Upper lobe of left lung (tissue), 6 donors: ENCODE measurements at regions not wholly inside any gene's neighbourhood (a gene's known extent, or its start where the extent isn't known, plus 50 kb on each side); places are given as distances from the start of the nearest gene placed in this dataset.

Experiments
- ATAC-seq, 2 donors: fragments of 200-7000 bp; cut with Tn5 transposase; one replicate each; pipeline ENCODE4 v1.9.1; 2022; ENCODE audit warnings: mild to moderate bottlenecking in 2 of 2, moderate library complexity in 2 of 2; ENCODE audit not compliant: low FRiP score in 2 of 2
- DNase-seq, 2 donors: peaks; one replicate each; pipeline ENCODE4 v3.0.0-alpha.2; 2019 to 2020
- H3K27ac ChIP-seq, 4 donors: fragments of 200-600 bp; sonication (generic); one replicate each; pipeline ENCODE4 v1.5.1; 2016 to 2019
- H3K27me3 ChIP-seq, 4 donors: fragments of 200-600 bp; sonication (generic); one replicate each; pipeline ENCODE4 v1.5.1; 2017 to 2019
- H3K36me3 ChIP-seq, 4 donors: fragments of 200-600 bp; sonication (generic); one replicate each; pipeline ENCODE4 v1.5.1; 2016 to 2019
- H3K4me1 ChIP-seq, 4 donors: fragments of 200-600 bp; sonication (generic); one replicate each; pipeline ENCODE4 v1.5.1; 2018 to 2019
- H3K4me3 ChIP-seq, 4 donors: fragments of 200-600 bp; sonication (generic); one replicate each; pipeline ENCODE4 v1.5.1; 2017 to 2019; ENCODE audit warnings: mild to moderate bottlenecking in 2 of 4, moderate library complexity in 1 of 4
- H3K9me3 ChIP-seq, 4 donors: fragments of 200-600 bp; sonication (generic); one replicate each; pipeline ENCODE4 v1.5.1; 2018 to 2019
- CTCF ChIP-seq, 6 experiments: fragments of 450-650 bp in 4 of 6; fragments of 200-600 bp in 2 of 6; sonication (generic) in 2 of 6; IDR thresholded peaks; one replicate each; pipeline ENCODE4 v1.5.1; 2016 to 2019; ENCODE audit warnings: antibody characterized with exemption in 6 of 6
- EP300 ChIP-seq, 4 donors: sonication (generic); formaldehyde crosslinking; IDR thresholded peaks; one replicate each; pipeline ENCODE4 v1.5.1; 2017; ENCODE audit warnings: antibody characterized with exemption in 4 of 4, control low read depth in 2 of 4
- POLR2A ChIP-seq, 4 donors: fragments of 450-650 bp; IDR thresholded peaks; one replicate each; pipeline ENCODE4 v1.5.1; 2016 to 2017; ENCODE audit warnings: antibody characterized with exemption in 4 of 4, mild to moderate bottlenecking in 2 of 4
- POLR2AphosphoS5 ChIP-seq, 2 donors: sonication (generic); formaldehyde crosslinking; IDR thresholded peaks; one replicate each; pipeline ENCODE4 v1.5.1; 2017; ENCODE audit warnings: antibody characterized with exemption in 2 of 2
- WGBS, 2 donors: methylation state at CpG; one replicate each; pipeline ENCODE4 v1.1.5; 2017 to 2018; 5-methylcytosine and 5-hydroxymethylcytosine counted together
- donor health status: DM: no; HTN: no; CAD: no; lungs with moderate emphysema.
- donor health status: DM: no; HTN: yes; CAD: no; lungs with severe emphysema.

- DNase-seq (no peak), ATAC-seq (peak in 1 of 2 donors; percentile 7)
- Histone ChIP-seq H3K9me3 (peaks cover 0 to 10% (median 3%) of the 10 kb centered on the region in 4 donors), H3K4me1 (no peaks in the 10 kb centered on the region), H3K27me3 (no peaks in the 10 kb centered on the region), H3K36me3 (no peaks in the 10 kb centered on the region), H3K27ac (no peak overlapping the region), H3K4me3 (no peak overlapping the region)
- 74 to 76% methylated on average over 7 to 10 of the region's 10 CpGs for WGBS, 2 donors
- TF ChIP-seq EP300 (IDR thresholded peaks at IDR 0.05), result no peak
Observed at GRCh38 chr20:63112491-63113219, 103.3 kb downstream of the YTHDF1 start.

GRCh38 chr20:63108247-63108646, 101.5 kb upstream of the BHLHE23 start:
- Histone ChIP-seq H3K27ac (no peak overlapping the region), H3K36me3 (no peaks in the 10 kb centered on the region), H3K4me1 (no peaks in the 10 kb centered on the region), H3K9me3 (peaks cover 0 to 14% (median 5%) of the 10 kb centered on the region in 4 donors), H3K27me3 (no peaks in the 10 kb centered on the region), H3K4me3 (no peak overlapping the region)
- DNase-seq (no peak), ATAC-seq (no peak)
- no peak for TF ChIP-seq POLR2AphosphoS5 (IDR thresholded peaks at IDR 0.05)
- no peak for TF ChIP-seq POLR2A (IDR thresholded peaks at IDR 0.05)
- TF ChIP-seq EP300 (IDR thresholded peaks at IDR 0.05), result no peak
- no peak for TF ChIP-seq CTCF (IDR thresholded peaks at IDR 0.05)
- WGBS, 2 donors, result 83 to 87% methylated on average over 8 to 9 of the region's 9 CpGs

GRCh38 chr20:63107449-63108200, 100.9 kb upstream of the BHLHE23 start:
- peaks cover 0 to 6% (median 4%) of the 10 kb centered on the region in 4 donors for H3K4me1 ChIP-seq
- DNase-seq, result peak in 1 of 2 donors; percentile 24
- H3K4me3 ChIP-seq, result no peak overlapping the region
- no peaks in the 10 kb centered on the region for H3K36me3 ChIP-seq
- ATAC-seq, result peak in 1 of 2 donors; percentile 28
- peaks cover 0 to 14% (median 5%) of the 10 kb centered on the region in 4 donors for H3K9me3 ChIP-seq
- TF ChIP-seq EP300 (IDR thresholded peaks at IDR 0.05) (no peak), CTCF (IDR thresholded peaks at IDR 0.05) (no peak), POLR2A (IDR thresholded peaks at IDR 0.05) (no peak), POLR2AphosphoS5 (IDR thresholded peaks at IDR 0.05) (no peak)
- no peak overlapping the region for H3K27ac ChIP-seq
- peaks cover 0 to 4% (median 0%) of the 10 kb centered on the region in 4 donors for H3K27me3 ChIP-seq
- WGBS, 2 donors, result 65 to 71% methylated on average over 7 to 8 of the region's 8 CpGs

- peaks cover 0 to 10% (median 0%) of the 10 kb centered on the region in 4 donors for H3K27me3 ChIP-seq
- H3K36me3 ChIP-seq, result no peaks in the 10 kb centered on the region
- DNase-seq (peak in 1 of 2 donors; percentile 33), ATAC-seq (no peak)
- 75 to 78% methylated on average over 16 of the region's 16 CpGs for WGBS, 2 donors
- no peak overlapping the region for H3K4me3 ChIP-seq
- peaks cover under 1 to 13% (median 6%) of the 10 kb centered on the region in 4 donors for H3K4me1 ChIP-seq
- H3K9me3 ChIP-seq, result peaks cover 0 to 14% (median 5%) of the 10 kb centered on the region in 4 donors
- TF ChIP-seq POLR2AphosphoS5 (IDR thresholded peaks at IDR 0.05) (no peak), EP300 (IDR thresholded peaks at IDR 0.05) (no peak), CTCF (IDR thresholded peaks at IDR 0.05) (no peak), POLR2A (IDR thresholded peaks at IDR 0.05) (no peak)
- no peak overlapping the region for H3K27ac ChIP-seq
Observed at GRCh38 chr20:63106765-63107448, 100.1 kb upstream of the BHLHE23 start.
